ENCODE measurements at regions not wholly inside any gene's neighbourhood (a gene's known extent, or its start where the extent isn't known, plus 50 kb on each side); places are given as distances from the start of the nearest gene placed in this dataset.
A peak's percentile ranks its signal among the peaks of the same experiment; 100 is the strongest.

- no peak for DNase-seq (ENCODE audit: low read depth in 1 of 2, low spot score in 1 of 2)
- TF ChIP-seq JUND (IDR thresholded peaks at IDR 0.05; ENCODE audit: low read depth), result no peak
- in situ Hi-C loops (cut with HindIII; ENCODE audit: low pct_unique_long_range_greater_than_20kb, low sequenced_read_pairs), result no loop called here
These were observed 80.1 kb upstream of the PLXNA4 start for GRCh38 chr7:132656341-132656740.

- in situ Hi-C loops (cut with HindIII; ENCODE audit: low pct_unique_long_range_greater_than_20kb, low sequenced_read_pairs), result no loop called here
- no peak for DNase-seq (ENCODE audit: low read depth in 1 of 2, low spot score in 1 of 2)
- TF ChIP-seq JUND (IDR thresholded peaks at IDR 0.05; ENCODE audit: low read depth), result no peak
These were observed 79.0 kb upstream of the PLXNA4 start for GRCh38 chr7:132655131-132655727.

GRCh38 chr7:132654150-132654549 lies 77.9 kb upstream of the PLXNA4 start:
- in situ Hi-C loops (cut with HindIII; ENCODE audit: low pct_unique_long_range_greater_than_20kb, low sequenced_read_pairs), result no loop called here
- no peak for DNase-seq (ENCODE audit: low read depth in 1 of 2, low spot score in 1 of 2)
- no peak for TF ChIP-seq JUND (IDR thresholded peaks at IDR 0.05; ENCODE audit: low read depth)

- in situ Hi-C loops (cut with HindIII; ENCODE audit: low pct_unique_long_range_greater_than_20kb, low sequenced_read_pairs), result no loop called here
- no peak for TF ChIP-seq JUND (IDR thresholded peaks at IDR 0.05; ENCODE audit: low read depth)
- no peak for DNase-seq (ENCODE audit: low read depth in 1 of 2, low spot score in 1 of 2)
These were observed 77.2 kb upstream of the PLXNA4 start for GRCh38 chr7:132653366-132653930.

- no peak for DNase-seq (ENCODE audit: low read depth in 1 of 2, low spot score in 1 of 2)
- TF ChIP-seq JUND (IDR thresholded peaks at IDR 0.05; ENCODE audit: low read depth), result no peak
- in situ Hi-C loops (cut with HindIII; ENCODE audit: low pct_unique_long_range_greater_than_20kb, low sequenced_read_pairs), result no loop called here
These were observed 76.2 kb upstream of the PLXNA4 start for GRCh38 chr7:132652507-132652906.

GRCh38 chr7:132650498-132650897 lies 74.2 kb upstream of the PLXNA4 start:
- no peak for TF ChIP-seq JUND (IDR thresholded peaks at IDR 0.05; ENCODE audit: low read depth)
- peak in 1 of 2 experiments; percentile 16 for DNase-seq (ENCODE audit: low read depth in 1 of 2, low spot score in 1 of 2)
- in situ Hi-C loops (cut with HindIII; ENCODE audit: low pct_unique_long_range_greater_than_20kb, low sequenced_read_pairs), result no loop called here

- in situ Hi-C loops (cut with HindIII; ENCODE audit: low pct_unique_long_range_greater_than_20kb, low sequenced_read_pairs), result no loop called here
- TF ChIP-seq JUND (IDR thresholded peaks at IDR 0.05; ENCODE audit: low read depth), result no peak
- DNase-seq (ENCODE audit: low read depth in 1 of 2, low spot score in 1 of 2), result no peak
These were observed 71.0 kb upstream of the PLXNA4 start for GRCh38 chr7:132647311-132647710.

GRCh38 chr7:132646052-132646451 lies 69.8 kb upstream of the PLXNA4 start:
- in situ Hi-C loops (cut with HindIII; ENCODE audit: low pct_unique_long_range_greater_than_20kb, low sequenced_read_pairs), result no loop called here
- no peak for DNase-seq (ENCODE audit: low read depth in 1 of 2, low spot score in 1 of 2)
- TF ChIP-seq JUND (IDR thresholded peaks at IDR 0.05; ENCODE audit: low read depth), result no peak

GRCh38 chr7:132643302-132643701 lies 67.0 kb upstream of the PLXNA4 start:
- no peak for TF ChIP-seq JUND (IDR thresholded peaks at IDR 0.05; ENCODE audit: low read depth)
- DNase-seq (ENCODE audit: low read depth in 1 of 2, low spot score in 1 of 2), result no peak
- in situ Hi-C loops (cut with HindIII; ENCODE audit: low pct_unique_long_range_greater_than_20kb, low sequenced_read_pairs), result no loop called here

GRCh38 chr7:132641238-132641637 lies 65.0 kb upstream of the PLXNA4 start:
- TF ChIP-seq JUND (IDR thresholded peaks at IDR 0.05; ENCODE audit: low read depth), result no peak
- in situ Hi-C loops (cut with HindIII; ENCODE audit: low pct_unique_long_range_greater_than_20kb, low sequenced_read_pairs), result no loop called here
- DNase-seq (ENCODE audit: low read depth in 1 of 2, low spot score in 1 of 2), result no peak

- in situ Hi-C loops (cut with HindIII; ENCODE audit: low pct_unique_long_range_greater_than_20kb, low sequenced_read_pairs), result no loop called here
- TF ChIP-seq JUND (IDR thresholded peaks at IDR 0.05; ENCODE audit: low read depth), result no peak
- DNase-seq (ENCODE audit: low read depth in 1 of 2, low spot score in 1 of 2), result no peak
These were observed 63.7 kb upstream of the PLXNA4 start for GRCh38 chr7:132639983-132640382.

GRCh38 chr7:132638000-132638399 lies 61.7 kb upstream of the PLXNA4 start:
- TF ChIP-seq JUND (IDR thresholded peaks at IDR 0.05; ENCODE audit: low read depth), result no peak
- in situ Hi-C loops (cut with HindIII; ENCODE audit: low pct_unique_long_range_greater_than_20kb, low sequenced_read_pairs), result no loop called here
- no peak for DNase-seq (ENCODE audit: low read depth in 1 of 2, low spot score in 1 of 2)

- no peak for DNase-seq (ENCODE audit: low read depth in 1 of 2, low spot score in 1 of 2)
- no peak for TF ChIP-seq JUND (IDR thresholded peaks at IDR 0.05; ENCODE audit: low read depth)
- in situ Hi-C loops (cut with HindIII; ENCODE audit: low pct_unique_long_range_greater_than_20kb, low sequenced_read_pairs), result no loop called here
These were observed 60.3 kb upstream of the PLXNA4 start for GRCh38 chr7:132636581-132636980.

GRCh38 chr7:132635127-132635526 lies 58.9 kb upstream of the PLXNA4 start:
- in situ Hi-C loops (cut with HindIII; ENCODE audit: low pct_unique_long_range_greater_than_20kb, low sequenced_read_pairs), result no loop called here
- no peak for DNase-seq (ENCODE audit: low read depth in 1 of 2, low spot score in 1 of 2)

More at GRCh38 chr7:132635127-132635526, 58.9 kb upstream of the PLXNA4 start:
- TF ChIP-seq JUND (IDR thresholded peaks at IDR 0.05; ENCODE audit: low read depth), result no peak

All from T47D (cell line).